HL-60 (cell line): ENCODE measurements at regions not wholly inside any gene's neighbourhood (a gene's known extent, or its start where the extent isn't known, plus 50 kb on each side); places are given as distances from the start of the nearest gene placed in this dataset.

Experiments
- DNase-seq, 2 experiments: peaks; one replicate each; pipeline ENCODE4 v3.0.0-alpha.2; 2010 to 2020; ENCODE audit warnings: low read depth in 1 of 2, low spot score in 1 of 2
- H3K27ac ChIP-seq: fragments of 250-450 bp; sonication (Bioruptor Pico); replicated peaks from 2 replicates; pipeline ENCODE4 v1.5.1; 2020; ENCODE audit warnings: mild to moderate bottlenecking, moderate library complexity
- H3K27me3 ChIP-seq: fragments of 250-450 bp; sonication (Bioruptor Pico); 2 replicates; pipeline ENCODE4 v1.5.1; 2021; ENCODE audit warnings: mild to moderate bottlenecking, moderate library complexity; ENCODE audit not compliant: insufficient read depth, poor library complexity, severe bottlenecking
- H3K4me3 ChIP-seq: replicated peaks from 2 replicates; pipeline ENCODE4 v1.5.1; 2011; ENCODE audit warnings: mild to moderate bottlenecking, control low read depth, low read length; ENCODE audit not compliant: insufficient read depth
- CTCF ChIP-seq: IDR thresholded peaks from one replicate; pipeline ENCODE4 v1.5.1; 2011; ENCODE audit warnings: low read length, control low read depth, inconsistent platforms; ENCODE audit not compliant: insufficient read depth
- GABPA ChIP-seq: IDR thresholded peaks from 2 replicates; pipeline ENCODE4 v1.6.1; 2012; ENCODE audit warnings: low read depth
- POLR2AphosphoS5 ChIP-seq: IDR thresholded peaks from 2 replicates; pipeline ENCODE4 v1.6.1; 2012; ENCODE audit warnings: low read depth
- REST ChIP-seq: IDR thresholded peaks from 2 replicates; pipeline ENCODE4 v1.6.1; 2012; ENCODE audit warnings: low read depth; ENCODE audit not compliant: insufficient replicate concordance
- SPI1 ChIP-seq: IDR thresholded peaks from 2 replicates; pipeline ENCODE4 v1.6.1; 2012; ENCODE audit warnings: low read depth, mild to moderate bottlenecking, borderline replicate concordance

GRCh38 chr11:116482716-116483115 lies 290.1 kb downstream of the BUD13 start:
- no peak overlapping the region for H3K4me3 ChIP-seq
- H3K27ac ChIP-seq = no peak overlapping the region
- TF ChIP-seq GABPA (no peak), REST (no peak), SPI1 (no peak)
- DNase-seq = no peak
- peaks cover 7% of the 10 kb centered on the region for H3K27me3 ChIP-seq

GRCh38 chr11:116481126-116481675 lies 291.6 kb downstream of the BUD13 start:
- no peak for DNase-seq
- TF ChIP-seq POLR2AphosphoS5 (no peak), SPI1 (no peak), CTCF (no peak), REST (no peak), GABPA (no peak)
- H3K27ac ChIP-seq = no peak overlapping the region
- H3K4me3 ChIP-seq = no peak overlapping the region
- H3K27me3 ChIP-seq = no peaks in the 10 kb centered on the region

- no peak for DNase-seq
- TF ChIP-seq SPI1 (no peak), GABPA (no peak), REST (no peak), CTCF (no peak), POLR2AphosphoS5 (no peak)
- Histone ChIP-seq H3K4me3 (no peak overlapping the region), H3K27ac (no peak overlapping the region), H3K27me3 (peaks cover 3% of the 10 kb centered on the region)
Observed at GRCh38 chr11:116478669-116479668, 293.8 kb downstream of the BUD13 start.
